ENCODE measurements at regions not wholly inside any gene's neighbourhood (a gene's known extent, or its start where the extent isn't known, plus 50 kb on each side); places are given as distances from the start of the nearest gene placed in this dataset.

GRCh38 chr2:151156431-151156830, 105.2 kb downstream of the RBM43 start:
- TF ChIP-seq CTCF (IDR thresholded peaks at IDR 0.05; ENCODE audit: low read depth, low read length) (no peak), MAX (IDR thresholded peaks at IDR 0.05; ENCODE audit: low read depth, low read length) (no peak), MYC (IDR thresholded peaks at IDR 0.05; ENCODE audit: low read depth, low read length) (no peak), POLR2A (IDR thresholded peaks at IDR 0.05; ENCODE audit: extremely low read depth, insufficient read length) (no peak)
- DNase-seq (ENCODE audit: low read depth): no peak
- no peak overlapping the region for H3K4me3 ChIP-seq (ENCODE audit: low read depth, low read length)

- DNase-seq (ENCODE audit: low read depth): no peak
- no peak for TF ChIP-seq MAX (IDR thresholded peaks at IDR 0.05; ENCODE audit: low read depth, low read length)
- no peak for TF ChIP-seq POLR2A (IDR thresholded peaks at IDR 0.05; ENCODE audit: extremely low read depth, insufficient read length)
- no peak for TF ChIP-seq MYC (IDR thresholded peaks at IDR 0.05; ENCODE audit: low read depth, low read length)
- no peak for TF ChIP-seq CTCF (IDR thresholded peaks at IDR 0.05; ENCODE audit: low read depth, low read length)
Observed at GRCh38 chr2:151153601-151154000, 108.1 kb downstream of the RBM43 start.

GRCh38 chr2:151150331-151151320, 111.0 kb downstream of the RBM43 start:
- DNase-seq (ENCODE audit: low read depth): peak; percentile 7
- no peak overlapping the region for H3K4me3 ChIP-seq (ENCODE audit: low read depth, low read length)
- TF ChIP-seq MAX (IDR thresholded peaks at IDR 0.05; ENCODE audit: low read depth, low read length) (no peak), MYC (IDR thresholded peaks at IDR 0.05; ENCODE audit: low read depth, low read length) (no peak), CTCF (IDR thresholded peaks at IDR 0.05; ENCODE audit: low read depth, low read length) (no peak), POLR2A (IDR thresholded peaks at IDR 0.05; ENCODE audit: extremely low read depth, insufficient read length) (no peak)

More at GRCh38 chr2:151153601-151154000, 108.1 kb downstream of the RBM43 start:
- H3K4me3 ChIP-seq (ENCODE audit: low read depth, low read length): no peak overlapping the region

GRCh38 chr2:151138507-151138906, 123.2 kb downstream of the RBM43 start:
- H3K4me3 ChIP-seq (ENCODE audit: low read depth, low read length): no peak overlapping the region
- DNase-seq (ENCODE audit: low read depth): no peak
- TF ChIP-seq MYC (IDR thresholded peaks at IDR 0.05; ENCODE audit: low read depth, low read length) (no peak), POLR2A (IDR thresholded peaks at IDR 0.05; ENCODE audit: extremely low read depth, insufficient read length) (no peak), MAX (IDR thresholded peaks at IDR 0.05; ENCODE audit: low read depth, low read length) (no peak), CTCF (IDR thresholded peaks at IDR 0.05; ENCODE audit: low read depth, low read length) (no peak)

- H3K4me3 ChIP-seq (ENCODE audit: low read depth, low read length): no peak overlapping the region
- no peak for DNase-seq (ENCODE audit: low read depth)
- no peak for TF ChIP-seq CTCF (IDR thresholded peaks at IDR 0.05; ENCODE audit: low read depth, low read length)
- TF ChIP-seq POLR2A (IDR thresholded peaks at IDR 0.05; ENCODE audit: extremely low read depth, insufficient read length): no peak
- TF ChIP-seq MAX (IDR thresholded peaks at IDR 0.05; ENCODE audit: low read depth, low read length): no peak
- TF ChIP-seq MYC (IDR thresholded peaks at IDR 0.05; ENCODE audit: low read depth, low read length): no peak
Observed at GRCh38 chr2:151137526-151137925, 124.1 kb downstream of the RBM43 start.

Measured in NB4 (cell line).